Stimulated activated naive CD8-positive, alpha-beta T cell treated with anti-CD3 and anti-CD28 coated beads, Interleukin-15, amount 100 ng/mL, for 72 hours (primary cell): ENCODE measurements at regions not wholly inside any gene's neighbourhood (a gene's known extent, or its start where the extent isn't known, plus 50 kb on each side); places are given as distances from the start of the nearest gene placed in this dataset.

ENCODE experiments used
- ATAC-seq: fragments of 150-1000 bp; cut with Tn5 transposase; 2 replicates; pipeline ENCODE4 v1.10.0; 2021; ENCODE audit warnings: mild to moderate bottlenecking, moderate library complexity
- DNase-seq, 2 donors: peaks; one replicate each; pipeline ENCODE4 v3.0.0; 2021 to 2022
- H3K27ac Mint-ChIP-seq, 2 donors: one replicate each; pipeline ENCODE4 v1.8.0; 2022; ENCODE audit warnings: mild to moderate bottlenecking in 2 of 2, mixed read lengths in 2 of 2, moderate library complexity in 2 of 2
- H3K27me3 Mint-ChIP-seq: one replicate; pipeline ENCODE4 v1.8.0; 2022; ENCODE audit warnings: mixed read lengths
- H3K4me1 Mint-ChIP-seq: one replicate; pipeline ENCODE4 v1.8.0; 2022; ENCODE audit warnings: mild to moderate bottlenecking, mixed read lengths
- H3K4me3 Mint-ChIP-seq, 2 donors: one replicate each; pipeline ENCODE4 v1.8.0; 2022; ENCODE audit warnings: mild to moderate bottlenecking in 2 of 2, mixed read lengths in 2 of 2, moderate library complexity in 1 of 2
- H3K9me3 Mint-ChIP-seq, 2 donors: one replicate each; pipeline ENCODE4 v1.8.0; 2022; ENCODE audit warnings: mixed read lengths in 2 of 2

GRCh38 chr5:142421621-142422397, 97.0 kb upstream of the SPRY4 start:
- peaks cover 37% of the 10 kb centered on the region for H3K4me1 Mint-ChIP-seq
- H3K27ac Mint-ChIP-seq, result no peak overlapping the region
- ATAC-seq, result no peak
- no peaks in the 10 kb centered on the region for H3K27me3 Mint-ChIP-seq
- no peaks in the 10 kb centered on the region for H3K9me3 Mint-ChIP-seq
- no peak for DNase-seq
- no peak overlapping the region for H3K4me3 Mint-ChIP-seq

DNA sequence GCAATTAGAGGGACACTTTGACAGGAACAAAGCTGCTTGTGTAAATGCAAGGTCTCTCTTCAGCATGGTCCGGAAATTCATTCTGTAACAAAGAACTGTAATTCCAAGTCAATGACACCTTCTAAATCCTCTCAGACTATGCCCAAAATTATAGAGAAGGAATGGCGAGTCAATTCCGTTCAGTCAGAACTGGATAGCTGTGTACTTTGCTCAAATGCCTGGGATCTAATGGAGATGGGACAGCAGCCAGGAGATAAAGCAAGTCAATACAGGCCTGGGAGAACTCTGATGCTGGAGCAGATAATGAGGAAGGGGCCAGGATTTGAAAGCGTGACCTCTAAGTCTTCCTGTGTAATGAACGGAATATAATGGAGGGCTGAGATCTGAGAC, 96.4 kb upstream of the SPRY4 start:
- Mint-ChIP-seq H3K27ac (no peak overlapping the region), H3K4me3 (no peak overlapping the region), H3K4me1 (peaks cover 32% of the 10 kb centered on the region), H3K27me3 (no peaks in the 10 kb centered on the region), H3K9me3 (no peaks in the 10 kb centered on the region)
- ATAC-seq (no peak), DNase-seq (no peak)

GRCh38 chr5:142420561-142421227, 95.9 kb upstream of the SPRY4 start:
- Mint-ChIP-seq H3K9me3 (no peaks in the 10 kb centered on the region), H3K27me3 (no peaks in the 10 kb centered on the region), H3K27ac (no peak overlapping the region), H3K4me3 (no peak overlapping the region), H3K4me1 (peaks cover 26% of the 10 kb centered on the region)
- no peak for DNase-seq
- ATAC-seq, result no peak

- Mint-ChIP-seq H3K4me1 (no peaks in the 10 kb centered on the region), H3K4me3 (no peak overlapping the region), H3K9me3 (no peaks in the 10 kb centered on the region), H3K27ac (no peak overlapping the region), H3K27me3 (no peaks in the 10 kb centered on the region)
- DNase-seq, result no peak
- ATAC-seq, result no peak
These were observed 87.8 kb upstream of the SPRY4 start for GRCh38 chr5:142412581-142412980.

DNA sequence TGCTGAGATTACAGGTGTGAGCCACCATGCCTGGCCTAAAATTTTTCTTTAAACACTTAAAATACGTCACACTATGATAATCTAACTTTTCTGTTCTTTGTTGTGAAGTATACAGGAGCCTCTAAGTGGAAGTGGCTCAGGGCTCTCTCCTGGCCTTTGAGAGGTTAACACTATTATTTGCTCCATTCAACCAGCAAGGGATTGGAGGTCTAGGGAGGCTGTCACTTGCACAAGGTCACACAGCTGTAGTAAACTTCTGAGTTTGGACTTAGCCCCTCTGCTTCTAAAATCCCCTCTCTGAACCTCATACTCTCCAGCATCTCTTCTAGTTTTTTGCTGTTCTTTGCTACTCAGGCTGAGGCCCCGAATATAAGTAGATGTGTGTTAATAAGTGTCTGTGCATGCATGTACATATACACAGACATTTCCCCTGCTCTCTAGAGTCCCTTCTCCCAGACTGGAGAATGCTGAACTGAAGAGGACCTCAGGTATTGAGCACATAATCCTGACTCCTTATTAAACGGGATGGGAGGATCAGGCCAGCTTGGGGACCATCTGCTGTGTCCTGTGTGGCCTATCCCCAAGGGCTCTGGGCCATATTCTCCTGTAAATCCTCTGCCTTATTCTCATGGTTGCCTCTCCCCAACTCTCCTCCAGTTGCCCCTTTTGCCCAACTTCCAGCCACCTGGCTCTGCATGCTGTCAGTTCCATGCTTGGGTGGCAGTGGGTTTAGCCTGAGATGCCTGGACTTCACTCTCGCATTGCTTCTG, 87.0 kb upstream of the SPRY4 start:
- Mint-ChIP-seq H3K27me3 (no peaks in the 10 kb centered on the region), H3K4me1 (no peaks in the 10 kb centered on the region), H3K9me3 (no peaks in the 10 kb centered on the region), H3K4me3 (no peak overlapping the region), H3K27ac (peak overlapping the region in 1 of 2 donors; percentile 81)
- DNase-seq (no peak), ATAC-seq (no peak)

DNA sequence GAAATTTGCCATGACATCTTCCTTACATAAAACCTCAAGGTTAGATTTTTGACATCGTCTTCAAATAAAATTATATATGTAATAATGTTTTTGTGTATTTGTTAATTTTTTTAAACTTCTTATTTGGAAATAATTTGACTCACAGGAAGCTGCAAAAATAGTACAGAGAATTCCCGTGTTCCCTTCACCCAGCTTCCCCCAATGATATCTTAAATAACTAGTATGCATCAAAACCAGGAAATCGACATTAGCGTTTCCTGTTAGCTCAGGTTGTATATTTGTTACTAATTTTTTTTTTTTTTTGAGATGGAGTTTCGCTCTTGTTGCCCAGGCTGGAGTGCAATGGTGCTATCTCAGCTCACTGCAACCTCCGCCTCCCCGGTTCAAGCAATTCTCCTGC, 86.3 kb upstream of the SPRY4 start:
- no peaks in the 10 kb centered on the region for H3K27me3 Mint-ChIP-seq
- H3K27ac Mint-ChIP-seq, result no peak overlapping the region
- no peak for DNase-seq
- no peaks in the 10 kb centered on the region for H3K4me1 Mint-ChIP-seq
- H3K9me3 Mint-ChIP-seq, result no peaks in the 10 kb centered on the region
- no peak overlapping the region for H3K4me3 Mint-ChIP-seq
- ATAC-seq, result no peak

DNA sequence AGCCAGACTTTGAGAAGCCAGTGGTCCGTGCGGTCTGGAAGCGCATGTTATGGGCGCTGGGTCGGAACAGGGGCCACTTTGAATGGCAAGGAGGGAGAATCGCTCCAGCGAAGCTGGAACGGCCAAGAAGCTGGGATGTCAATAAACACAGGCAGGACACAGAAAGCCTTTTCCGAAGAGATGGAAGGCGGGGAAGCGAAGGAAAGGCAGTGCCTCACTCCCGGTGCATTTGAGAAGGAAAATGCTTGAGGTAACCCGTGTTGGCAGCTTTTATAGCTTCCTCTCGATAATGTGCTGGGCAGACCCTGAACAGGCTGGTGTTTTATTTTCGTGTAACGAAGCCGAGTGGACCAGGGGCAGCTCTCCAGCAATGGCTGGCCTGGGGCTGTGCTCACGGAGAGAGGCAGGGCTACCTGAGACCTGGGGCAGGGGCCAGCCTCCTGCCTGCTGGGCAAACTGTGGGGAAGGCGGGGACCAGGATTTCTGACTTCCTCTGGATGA, 84.2 kb upstream of the SPRY4 start:
- no peaks in the 10 kb centered on the region for H3K4me1 Mint-ChIP-seq
- no peak overlapping the region for H3K4me3 Mint-ChIP-seq
- peak overlapping the region in 1 of 2 donors; percentile 52 for H3K27ac Mint-ChIP-seq
- no peak for ATAC-seq
- H3K9me3 Mint-ChIP-seq, result no peaks in the 10 kb centered on the region
- H3K27me3 Mint-ChIP-seq, result peaks cover 5% of the 10 kb centered on the region
- no peak for DNase-seq

DNA sequence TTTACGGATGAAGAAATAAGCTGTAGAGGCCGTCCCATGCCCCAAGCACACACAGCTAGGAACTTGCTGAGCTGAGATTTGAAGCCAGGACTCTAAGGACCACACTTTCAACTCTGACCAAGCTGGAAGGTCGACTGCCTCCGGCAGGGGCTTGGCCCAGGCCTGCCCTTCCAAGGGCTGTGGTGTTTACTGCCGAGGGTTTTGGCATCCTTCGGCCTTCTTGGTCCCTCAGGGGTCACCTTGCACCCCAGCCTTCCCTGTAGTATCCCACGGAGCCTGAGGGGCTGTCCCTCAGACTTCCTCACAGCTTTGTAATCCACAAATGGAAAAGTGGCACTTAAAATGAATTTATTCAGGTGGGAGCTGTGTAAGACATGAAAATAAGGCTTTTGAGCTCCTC, 83.7 kb upstream of the SPRY4 start:
- Mint-ChIP-seq H3K4me3 (no peak overlapping the region), H3K27ac (peak overlapping the region in 1 of 2 donors; percentile 52), H3K4me1 (no peaks in the 10 kb centered on the region), H3K27me3 (peaks cover 7% of the 10 kb centered on the region), H3K9me3 (no peaks in the 10 kb centered on the region)
- ATAC-seq, result no peak
- DNase-seq, result no peak

DNA sequence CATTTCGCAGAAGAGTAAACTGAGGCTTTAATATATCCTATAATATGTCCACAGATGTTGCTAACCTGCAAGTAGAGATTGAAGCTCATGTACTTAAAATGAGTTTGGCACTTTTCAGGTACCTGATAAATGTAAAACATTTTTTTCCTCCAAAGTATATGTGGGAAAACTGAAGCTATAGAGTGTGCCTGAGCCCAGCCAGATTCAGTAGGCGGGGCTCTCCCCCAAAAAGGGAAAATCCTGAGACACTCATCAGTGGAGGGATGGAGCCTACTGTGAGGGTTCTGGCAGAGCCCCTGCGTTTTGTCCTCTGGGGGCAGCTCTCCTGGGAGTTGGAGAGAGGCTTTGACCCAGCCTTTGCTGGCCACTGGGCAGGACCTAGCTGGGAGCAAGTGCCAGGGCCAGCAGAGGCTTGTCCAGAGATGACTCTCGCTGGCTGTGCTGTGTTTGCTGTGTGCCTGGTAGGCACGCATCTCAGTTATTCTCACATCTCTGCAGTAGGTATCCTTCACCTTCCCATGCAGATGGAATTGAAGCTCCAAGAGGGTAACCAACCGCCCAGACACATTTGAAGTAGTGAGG, 81.1 kb upstream of the SPRY4 start:
- Mint-ChIP-seq H3K4me3 (no peak overlapping the region), H3K9me3 (no peaks in the 10 kb centered on the region), H3K4me1 (no peaks in the 10 kb centered on the region), H3K27me3 (peaks cover 7% of the 10 kb centered on the region), H3K27ac (no peak overlapping the region)
- no peak for DNase-seq
- no peak for ATAC-seq

- Mint-ChIP-seq H3K27ac (no peak overlapping the region), H3K4me1 (no peaks in the 10 kb centered on the region), H3K27me3 (peaks cover 7% of the 10 kb centered on the region), H3K9me3 (no peaks in the 10 kb centered on the region), H3K4me3 (no peak overlapping the region)
- ATAC-seq (no peak), DNase-seq (no peak)
These were observed 80.2 kb upstream of the SPRY4 start for GRCh38 chr5:142405023-142405422.

- H3K27ac Mint-ChIP-seq, result peak overlapping the region in 1 of 2 donors; percentile 27
- H3K9me3 Mint-ChIP-seq, result no peaks in the 10 kb centered on the region
- no peak for ATAC-seq
- H3K27me3 Mint-ChIP-seq, result peaks cover 7% of the 10 kb centered on the region
- no peak for DNase-seq
- H3K4me1 Mint-ChIP-seq, result no peaks in the 10 kb centered on the region
- no peak overlapping the region for H3K4me3 Mint-ChIP-seq
These were observed 79.2 kb upstream of the SPRY4 start for GRCh38 chr5:142404046-142404477.

DNA sequence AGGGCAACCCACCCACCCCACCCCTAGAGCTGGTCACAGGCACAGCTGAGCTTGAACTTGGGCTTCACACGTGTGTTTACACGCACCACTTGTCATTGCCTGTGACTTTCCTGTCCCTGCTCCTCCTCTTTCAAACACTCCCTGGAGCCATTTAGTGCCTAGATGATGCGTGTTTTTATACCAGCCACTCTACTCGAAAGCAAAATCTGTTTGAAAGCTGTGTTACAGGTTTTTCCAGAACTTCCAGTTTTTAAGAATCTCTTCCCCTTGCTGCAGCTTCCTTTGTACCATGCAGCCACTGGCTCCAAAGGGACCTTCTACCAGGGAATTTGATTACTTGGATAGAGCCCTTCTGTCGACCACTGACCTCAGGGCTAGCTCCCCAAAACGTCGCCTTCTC, 78.8 kb upstream of the SPRY4 start:
- no peak for ATAC-seq
- Mint-ChIP-seq H3K27me3 (peaks cover 7% of the 10 kb centered on the region), H3K4me1 (no peaks in the 10 kb centered on the region), H3K4me3 (no peak overlapping the region), H3K9me3 (no peaks in the 10 kb centered on the region), H3K27ac (peak overlapping the region; percentile 9 to 27)
- no peak for DNase-seq

DNA sequence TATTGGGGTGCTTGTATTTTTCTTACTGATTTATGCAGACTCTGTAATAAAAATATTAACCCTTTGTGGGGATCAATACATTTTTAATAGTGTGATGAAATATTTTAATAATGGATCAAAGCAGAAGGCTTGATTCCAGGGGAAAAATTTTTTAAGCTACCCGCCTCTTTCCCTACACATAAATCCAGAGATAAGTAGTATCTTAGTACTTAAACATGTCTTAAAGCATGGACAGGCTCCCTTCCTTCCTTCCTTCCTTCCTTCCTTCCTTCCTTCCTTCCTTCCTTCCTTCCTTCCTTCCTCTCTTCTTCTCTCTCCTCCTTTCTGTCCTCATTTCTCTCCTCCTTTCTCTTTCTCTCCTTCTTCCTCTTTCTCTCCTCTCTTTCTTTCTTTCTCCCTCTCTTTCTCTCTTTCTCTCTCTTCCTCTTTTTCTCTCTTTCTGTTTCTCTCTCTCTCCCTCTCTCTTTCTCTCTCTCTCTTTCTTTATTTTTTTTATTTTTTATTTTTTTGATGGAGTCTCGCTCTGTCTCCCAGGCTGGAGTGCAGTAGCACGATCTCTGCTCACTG, 78.0 kb upstream of the SPRY4 start:
- Mint-ChIP-seq H3K27me3 (peaks cover 7% of the 10 kb centered on the region), H3K27ac (no peak overlapping the region)

DNA sequence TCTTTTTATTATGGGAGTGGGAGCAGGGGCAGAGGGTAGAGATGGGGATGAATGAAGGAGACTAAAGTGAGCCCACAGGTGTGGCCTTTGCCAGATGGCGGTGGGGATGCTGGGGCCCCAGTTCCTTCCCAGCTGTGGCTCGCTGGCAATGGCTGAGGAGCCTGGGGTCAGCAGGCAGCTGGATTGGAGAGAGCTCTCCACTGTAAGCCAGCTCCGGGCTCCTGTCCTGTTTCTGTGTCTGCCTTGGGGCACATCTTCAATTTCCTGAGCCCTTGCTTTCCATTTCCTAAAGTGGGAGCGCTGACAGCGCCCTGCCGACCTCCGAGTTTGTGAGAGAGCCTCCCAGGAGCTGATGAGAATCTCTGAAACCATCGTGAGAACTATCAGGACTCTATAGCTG, 75.6 kb upstream of the SPRY4 start:
- Mint-ChIP-seq H3K4me3 (no peak overlapping the region), H3K27ac (no peak overlapping the region), H3K9me3 (peaks cover 12 to 18% of the 10 kb centered on the region in 2 donors), H3K27me3 (peaks cover 7% of the 10 kb centered on the region), H3K4me1 (no peaks in the 10 kb centered on the region)
- no peak for DNase-seq
- no peak for ATAC-seq

More for the DNA sequence above, 78.0 kb upstream of the SPRY4 start:
- H3K9me3 Mint-ChIP-seq, result no peaks in the 10 kb centered on the region
- no peak for DNase-seq
- H3K4me3 Mint-ChIP-seq, result no peak overlapping the region
- H3K4me1 Mint-ChIP-seq, result no peaks in the 10 kb centered on the region
- no peak for ATAC-seq

- no peak overlapping the region for H3K27ac Mint-ChIP-seq
- DNase-seq, result no peak
- peaks cover 12 to 20% of the 10 kb centered on the region in 2 donors for H3K9me3 Mint-ChIP-seq
- H3K4me1 Mint-ChIP-seq, result no peaks in the 10 kb centered on the region
- peaks cover 7% of the 10 kb centered on the region for H3K27me3 Mint-ChIP-seq
- no peak overlapping the region for H3K4me3 Mint-ChIP-seq
- no peak for ATAC-seq
These were observed 75.1 kb upstream of the SPRY4 start for GRCh38 chr5:142399891-142400290.
